Mammary epithelial cell (primary cell): ENCODE measurements at regions not wholly inside any gene's neighbourhood (a gene's known extent, or its start where the extent isn't known, plus 50 kb on each side); places are given as distances from the start of the nearest gene placed in this dataset.

Experiments used
- CTCF ChIP-seq, 2 donors: IDR thresholded peaks in 1 of 2; conservative IDR thresholded peaks in 1 of 2; 2 replicates each; pipeline ENCODE4 v1.5.1; 2011 to 2012; ENCODE audit warnings: inconsistent platforms in 2 of 2, low read length in 2 of 2, mild to moderate bottlenecking in 2 of 2, control low read depth in 1 of 2, low read depth in 1 of 2; ENCODE audit not compliant: insufficient read depth in 1 of 2; ENCODE audit errors: extremely low read depth in 1 of 2
- EZH2 ChIP-seq: IDR thresholded peaks from 2 replicates; pipeline ENCODE4 v1.6.1; 2012; ENCODE audit warnings: low read length, inconsistent platforms, borderline replicate concordance

GRCh38 chr17:72426321-72426720 lies 305.5 kb downstream of the SOX9 start:
- TF ChIP-seq CTCF (conservative IDR thresholded peaks at IDR 0.05 in 1 of 2, IDR thresholded peaks at IDR 0.05 in 1 of 2; ENCODE audit: extremely low read depth in 1 of 2, insufficient read depth in 1 of 2, low read depth in 1 of 2, low read length in 2 of 2) (no peak), EZH2 (no peak)
